22Rv1 (cell line): ENCODE measurements at regions not wholly inside any gene's neighbourhood (a gene's known extent, or its start where the extent isn't known, plus 50 kb on each side); places are given as distances from the start of the nearest gene placed in this dataset.

Experiments
- H3K27ac ChIP-seq: fragments of 450-650 bp; 2 replicates; pipeline ENCODE4 v1.5.1; 2017
- ZFX ChIP-seq: fragments of 450-650 bp; IDR thresholded peaks from 2 replicates; pipeline ENCODE4 v1.6.1; 2017; ENCODE audit warnings: antibody characterized with exemption, borderline replicate concordance
- TF ChIP-seq, protein P1 (sequence below): fragments of 450-650 bp; IDR thresholded peaks from 2 replicates; pipeline ENCODE4 v1.5.1; 2017; ENCODE audit warnings: mild to moderate bottlenecking

GRCh38 chr18:40864846-40865245, 1090.2 kb upstream of the PIK3C3 start:
- H3K27ac ChIP-seq = no peak overlapping the region
- no peak for TF ChIP-seq ZFX
- TF ChIP-seq, protein P1, sequence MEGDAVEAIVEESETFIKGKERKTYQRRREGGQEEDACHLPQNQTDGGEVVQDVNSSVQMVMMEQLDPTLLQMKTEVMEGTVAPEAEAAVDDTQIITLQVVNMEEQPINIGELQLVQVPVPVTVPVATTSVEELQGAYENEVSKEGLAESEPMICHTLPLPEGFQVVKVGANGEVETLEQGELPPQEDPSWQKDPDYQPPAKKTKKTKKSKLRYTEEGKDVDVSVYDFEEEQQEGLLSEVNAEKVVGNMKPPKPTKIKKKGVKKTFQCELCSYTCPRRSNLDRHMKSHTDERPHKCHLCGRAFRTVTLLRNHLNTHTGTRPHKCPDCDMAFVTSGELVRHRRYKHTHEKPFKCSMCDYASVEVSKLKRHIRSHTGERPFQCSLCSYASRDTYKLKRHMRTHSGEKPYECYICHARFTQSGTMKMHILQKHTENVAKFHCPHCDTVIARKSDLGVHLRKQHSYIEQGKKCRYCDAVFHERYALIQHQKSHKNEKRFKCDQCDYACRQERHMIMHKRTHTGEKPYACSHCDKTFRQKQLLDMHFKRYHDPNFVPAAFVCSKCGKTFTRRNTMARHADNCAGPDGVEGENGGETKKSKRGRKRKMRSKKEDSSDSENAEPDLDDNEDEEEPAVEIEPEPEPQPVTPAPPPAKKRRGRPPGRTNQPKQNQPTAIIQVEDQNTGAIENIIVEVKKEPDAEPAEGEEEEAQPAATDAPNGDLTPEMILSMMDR = no peak

GRCh38 chr18:40863801-40864200, 1091.2 kb upstream of the PIK3C3 start:
- TF ChIP-seq, protein P1 = no peak
- no peak for TF ChIP-seq ZFX

GRCh38 chr18:40860189-40860588, 1094.8 kb upstream of the PIK3C3 start:
- TF ChIP-seq ZFX = no peak
- TF ChIP-seq, protein P1 = no peak
- H3K27ac ChIP-seq = no peak overlapping the region

More at GRCh38 chr18:40863801-40864200, 1091.2 kb upstream of the PIK3C3 start:
- H3K27ac ChIP-seq = no peak overlapping the region

- no peak overlapping the region for H3K27ac ChIP-seq
- TF ChIP-seq ZFX = no peak
- TF ChIP-seq, protein P1 = no peak
These were observed 1099.4 kb upstream of the PIK3C3 start for GRCh38 chr18:40855661-40856060.

DNA sequence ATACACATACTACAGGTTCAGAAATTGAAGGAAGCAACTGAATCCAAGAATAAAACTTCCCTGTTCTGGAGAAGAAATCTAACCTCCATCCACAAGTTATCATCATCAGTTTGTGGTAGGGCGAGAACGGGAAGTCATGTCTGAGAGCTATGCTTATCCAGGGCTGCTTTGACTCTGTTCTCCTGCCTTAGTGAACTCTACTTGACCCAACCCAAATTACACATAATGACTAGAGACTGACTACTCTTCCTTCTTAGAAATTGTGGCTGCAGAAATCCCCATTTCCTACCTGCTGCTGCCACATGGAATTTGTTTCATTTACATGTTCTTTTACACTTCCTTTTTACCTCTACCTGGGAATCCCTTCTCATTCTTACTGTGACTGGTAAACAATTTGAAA, 1102.6 kb upstream of the PIK3C3 start:
- H3K27ac ChIP-seq = no peak overlapping the region
- TF ChIP-seq, protein P1 = no peak
- no peak for TF ChIP-seq ZFX

DNA sequence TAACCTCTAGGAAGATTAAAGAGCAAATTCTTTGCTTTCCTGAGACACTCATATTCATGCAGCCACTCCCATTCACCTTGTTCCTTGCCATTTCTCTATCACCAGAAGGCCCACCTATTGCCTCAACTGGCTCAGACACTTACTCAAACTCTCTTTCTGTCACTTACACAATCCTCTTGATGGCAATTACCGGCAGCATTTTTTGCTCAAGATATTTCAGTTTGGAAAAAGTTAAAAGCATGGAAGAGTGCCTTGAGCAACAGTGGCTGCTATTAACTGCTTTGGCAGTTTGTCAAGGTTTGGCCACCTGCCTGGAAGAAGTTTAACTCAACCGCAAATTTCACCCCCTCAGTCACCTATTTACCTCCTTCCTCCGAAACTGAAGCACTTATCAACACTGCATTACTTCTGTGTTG, 1104.0 kb upstream of the PIK3C3 start:
- TF ChIP-seq ZFX = no peak
- TF ChIP-seq, protein P1 = no peak
- H3K27ac ChIP-seq = no peak overlapping the region

- TF ChIP-seq ZFX = no peak
- TF ChIP-seq, protein P1 = no peak
- no peak overlapping the region for H3K27ac ChIP-seq
These were observed 1105.1 kb upstream of the PIK3C3 start for GRCh38 chr18:40849886-40850285.
